ENCODE measurements at regions not wholly inside any gene's neighbourhood (a gene's known extent, or its start where the extent isn't known, plus 50 kb on each side); places are given as distances from the start of the nearest gene placed in this dataset.

- TF ChIP-seq POLR2AphosphoS5 (IDR thresholded peaks at IDR 0.05; ENCODE audit: low read depth, low read length) (no peak), REST (IDR thresholded peaks at IDR 0.05; ENCODE audit: insufficient read depth in 1 of 2, low read depth in 2 of 2, low read length in 2 of 2) (no peak), SIN3A (IDR thresholded peaks at IDR 0.05; ENCODE audit: borderline replicate concordance, insufficient read depth, low read length) (no peak), TAF1 (IDR thresholded peaks at IDR 0.05; ENCODE audit: borderline replicate concordance, insufficient read depth, low read length) (no peak), FOXP2 (optimal IDR thresholded peaks at IDR 0.05; ENCODE audit: borderline replicate concordance, extremely low read depth, extremely low read length, insufficient read depth) (no peak)
Measured at GRCh38 chr10:33965795-33966581, 631.5 kb upstream of the NRP1 start.

Data from PFSK-1 (cell line).